GM19324 (cell line): ENCODE measurements at regions not wholly inside any gene's neighbourhood (a gene's known extent, or its start where the extent isn't known, plus 50 kb on each side); places are given as distances from the start of the nearest gene placed in this dataset.

Experiments
- ATAC-seq: cut with Tn5 transposase; IDR thresholded peaks from one replicate; pipeline ENCODE4 v1.9.1; 2021; ENCODE audit warnings: mild to moderate bottlenecking, moderate library complexity; ENCODE audit not compliant: unreplicated experiment, low FRiP score

DNA sequence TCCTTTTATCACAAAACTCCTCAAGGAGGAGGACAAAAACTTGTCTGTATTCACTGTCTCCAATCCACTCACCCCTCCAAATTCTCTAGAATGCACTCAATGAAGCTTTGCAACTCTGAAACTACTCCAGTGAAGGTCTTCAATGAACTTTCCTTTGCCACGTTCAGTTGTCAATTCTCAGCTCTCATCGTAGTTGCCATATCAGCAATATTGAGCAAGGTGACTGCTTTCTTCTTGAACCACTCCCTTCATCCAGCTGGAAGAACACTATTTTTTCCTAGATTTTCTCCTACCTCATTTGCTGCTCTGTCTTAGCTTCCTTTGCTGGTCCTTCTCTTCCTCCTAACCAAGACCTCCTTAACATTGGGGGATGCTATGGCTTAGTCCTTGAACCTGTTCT, 191.8 kb downstream of the KDR start:
- no peak for ATAC-seq

DNA sequence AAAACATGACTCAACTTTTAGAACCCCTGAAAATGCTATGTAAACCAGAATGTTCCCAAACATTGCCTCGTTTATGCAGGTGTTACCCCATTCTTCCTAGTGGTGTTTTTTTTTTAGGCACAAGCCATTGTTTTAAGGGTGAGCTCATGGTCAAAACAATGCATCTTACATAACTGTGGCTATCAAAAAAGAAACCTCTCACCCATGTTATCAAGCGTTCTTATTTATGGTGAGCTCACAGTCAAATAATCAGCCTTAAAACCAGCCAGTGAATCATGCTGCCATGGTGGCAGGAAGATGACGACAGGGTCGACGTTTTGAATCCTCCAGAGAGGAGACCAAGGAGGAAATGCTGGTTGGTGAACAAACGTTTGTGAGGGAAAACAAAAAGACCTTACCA, 195.2 kb downstream of the KDR start:
- no peak for ATAC-seq

GRCh38 chr4:54929459-54929858, 195.9 kb downstream of the KDR start:
- ATAC-seq: no peak

GRCh38 chr4:54924891-54925290, 200.5 kb downstream of the KDR start:
- no peak for ATAC-seq

DNA sequence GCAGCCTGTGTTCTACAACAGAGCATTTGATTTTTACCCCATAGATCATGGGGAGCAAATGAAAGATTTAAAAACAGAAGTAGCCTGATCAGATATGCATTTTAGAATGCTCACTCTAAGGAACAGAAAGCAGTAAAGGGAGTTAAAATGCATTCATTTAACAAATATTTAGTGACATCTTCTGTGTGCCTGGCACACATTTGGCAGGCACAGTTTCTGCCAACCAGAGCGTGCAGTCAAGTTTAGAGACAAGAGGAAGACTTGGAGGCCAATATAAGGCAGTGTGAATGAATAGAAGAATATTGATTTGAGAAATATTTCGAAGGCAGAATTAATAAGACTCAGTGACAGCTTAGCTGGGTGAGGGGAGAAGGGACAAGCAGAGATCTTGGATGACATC, 210.1 kb downstream of the KDR start:
- no peak for ATAC-seq

- no peak for ATAC-seq
Measured at GRCh38 chr4:54914781-54915180, 210.6 kb downstream of the KDR start.

GRCh38 chr4:54913751-54914526, 211.5 kb downstream of the KDR start:
- no peak for ATAC-seq

DNA sequence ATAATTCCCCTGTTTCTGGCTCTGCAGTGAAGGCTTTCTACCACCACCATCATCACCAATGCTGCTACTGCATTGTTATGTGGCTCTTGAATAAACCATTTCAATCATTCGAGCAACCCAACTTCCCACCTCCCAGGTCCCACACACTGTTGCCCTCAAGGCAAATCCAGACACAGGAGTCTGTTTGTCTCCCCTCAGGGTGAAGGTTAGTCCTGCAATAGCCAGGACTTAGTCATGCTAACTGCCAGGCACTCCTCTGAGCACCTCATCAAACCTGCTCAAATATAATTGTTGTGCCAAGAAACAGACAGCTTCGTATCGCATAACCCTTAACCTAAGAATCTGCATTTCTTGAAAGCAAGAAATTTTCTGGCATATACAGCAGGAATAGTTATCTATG, 213.2 kb downstream of the KDR start:
- no peak for ATAC-seq

GRCh38 chr4:54909961-54910360, 215.4 kb downstream of the KDR start:
- ATAC-seq: peak; percentile 71

GRCh38 chr4:54908763-54909162, 216.6 kb downstream of the KDR start:
- ATAC-seq: no peak

DNA sequence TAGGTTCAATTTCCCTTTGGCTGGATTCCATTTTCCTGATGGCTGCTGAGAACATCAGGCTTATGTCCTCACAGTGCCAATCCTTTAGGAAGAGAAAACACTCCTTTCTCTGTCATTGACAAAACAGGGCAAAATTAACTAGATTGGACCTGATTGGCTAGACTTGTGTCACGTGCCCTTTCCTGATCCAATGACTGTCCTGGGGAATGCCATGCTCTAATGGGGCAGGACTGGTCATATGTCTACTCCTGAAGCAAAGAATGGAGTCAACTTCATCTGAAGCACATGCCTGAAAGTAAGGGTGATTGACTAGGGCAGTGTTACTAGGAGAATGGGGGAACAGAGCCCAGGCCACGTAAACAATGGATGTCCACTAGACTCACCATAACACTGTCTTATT, 220.4 kb downstream of the KDR start:
- no peak for ATAC-seq

GRCh38 chr4:54902976-54903375, 222.4 kb downstream of the KDR start:
- no peak for ATAC-seq

- ATAC-seq: no peak
Measured at GRCh38 chr4:54902271-54902670, 223.1 kb downstream of the KDR start.

- ATAC-seq: no peak
Measured at GRCh38 chr4:54901202-54901601, 224.2 kb downstream of the KDR start.

- no peak for ATAC-seq
Measured at GRCh38 chr4:54898656-54899340, 226.6 kb downstream of the KDR start.

DNA sequence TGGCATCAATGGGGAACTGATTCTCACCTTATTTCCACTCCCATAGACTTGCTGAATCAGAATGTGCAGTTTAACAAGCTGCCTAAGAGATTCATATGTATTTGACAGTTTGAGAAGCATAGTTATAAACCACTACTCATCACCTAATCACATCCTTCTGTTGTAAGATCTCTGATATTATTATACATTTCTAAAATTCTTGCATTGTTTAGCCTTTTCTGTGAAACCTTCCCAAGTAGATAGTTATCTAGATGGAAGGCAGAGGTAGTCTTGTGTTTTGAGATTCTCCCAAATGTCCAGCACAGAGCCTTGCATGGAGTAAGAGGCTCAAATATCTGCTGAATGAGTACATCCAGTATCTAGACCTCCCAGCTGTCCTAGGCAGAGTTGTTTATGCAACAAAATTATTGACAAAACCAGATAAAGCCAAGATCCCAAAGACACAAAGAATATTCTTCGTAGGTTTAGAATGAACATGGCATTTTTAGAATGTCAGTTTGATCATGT, 227.3 kb downstream of the KDR start:
- no peak for ATAC-seq

- ATAC-seq: no peak
Measured at GRCh38 chr4:54897590-54897989, 227.8 kb downstream of the KDR start.

GRCh38 chr4:54882616-54883015, 224.9 kb downstream of the KIT start:
- no peak for ATAC-seq

DNA sequence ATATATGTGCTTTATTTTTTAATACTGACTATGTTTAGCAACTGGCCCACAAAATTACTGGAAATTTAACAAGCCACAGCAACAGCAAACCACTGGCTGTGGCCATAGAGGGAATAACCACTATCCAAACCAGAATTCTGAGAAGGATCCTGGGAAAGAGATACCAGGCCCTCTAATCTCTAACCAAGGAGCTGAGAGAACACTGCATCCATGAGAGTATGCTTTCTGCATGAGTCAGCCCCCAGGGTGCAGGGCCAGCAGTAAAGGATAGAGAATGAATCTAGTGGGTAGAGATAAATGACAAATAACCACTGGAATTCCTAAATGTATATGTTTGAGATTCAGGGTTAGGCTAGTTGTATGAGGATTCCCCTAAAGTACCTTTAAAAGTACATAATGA, 221.8 kb downstream of the KIT start:
- no peak for ATAC-seq

DNA sequence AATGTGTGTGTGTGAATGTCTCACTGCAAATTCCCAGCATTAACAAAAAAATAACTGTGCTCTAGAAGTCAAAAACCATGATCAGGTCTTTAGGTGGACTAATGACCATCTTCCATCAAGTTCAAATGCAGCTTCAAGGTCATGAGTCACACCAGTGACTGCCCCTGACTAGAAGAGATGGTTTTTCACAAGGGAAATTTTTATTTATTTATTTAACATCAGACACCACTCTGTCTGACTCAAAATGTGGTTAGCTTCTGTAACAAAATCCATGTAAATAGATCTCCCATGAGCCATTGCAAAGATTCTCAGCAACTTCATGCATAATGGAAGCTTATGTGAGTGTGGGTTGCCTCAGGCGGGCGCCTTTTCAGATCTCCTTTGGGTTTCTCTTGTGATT, 219.2 kb downstream of the KIT start:
- no peak for ATAC-seq

GRCh38 chr4:54872261-54872660, 214.5 kb downstream of the KIT start:
- ATAC-seq: no peak
